GM21381 (cell line): ENCODE measurements at regions not wholly inside any gene's neighbourhood (a gene's known extent, or its start where the extent isn't known, plus 50 kb on each side); places are given as distances from the start of the nearest gene placed in this dataset.

ENCODE experiments used
- ATAC-seq: cut with Tn5 transposase; IDR thresholded peaks from one replicate; pipeline ENCODE4 v1.9.1; 2021; ENCODE audit warnings: mild to moderate bottlenecking, moderate library complexity; ENCODE audit not compliant: unreplicated experiment

DNA sequence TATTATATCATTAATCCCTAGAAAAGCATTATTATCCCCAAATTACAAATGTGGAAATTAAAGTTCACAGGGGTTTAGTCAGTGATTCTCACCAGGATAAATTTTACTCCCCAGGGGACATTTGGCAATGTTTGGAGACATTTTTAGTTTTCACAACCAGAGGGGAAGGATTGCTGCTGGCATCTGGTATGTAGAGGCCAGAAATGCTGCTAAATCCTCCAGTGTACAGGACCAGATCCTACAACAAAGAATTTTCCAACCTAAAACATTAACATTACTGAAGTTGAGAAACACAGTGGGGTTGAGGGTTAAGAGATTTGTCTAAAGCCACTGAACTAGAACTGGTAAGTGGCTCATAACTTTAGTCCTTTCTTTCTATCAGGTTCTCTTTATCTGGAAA, 162.0 kb upstream of the SYT6 start:
- no peak for ATAC-seq

DNA sequence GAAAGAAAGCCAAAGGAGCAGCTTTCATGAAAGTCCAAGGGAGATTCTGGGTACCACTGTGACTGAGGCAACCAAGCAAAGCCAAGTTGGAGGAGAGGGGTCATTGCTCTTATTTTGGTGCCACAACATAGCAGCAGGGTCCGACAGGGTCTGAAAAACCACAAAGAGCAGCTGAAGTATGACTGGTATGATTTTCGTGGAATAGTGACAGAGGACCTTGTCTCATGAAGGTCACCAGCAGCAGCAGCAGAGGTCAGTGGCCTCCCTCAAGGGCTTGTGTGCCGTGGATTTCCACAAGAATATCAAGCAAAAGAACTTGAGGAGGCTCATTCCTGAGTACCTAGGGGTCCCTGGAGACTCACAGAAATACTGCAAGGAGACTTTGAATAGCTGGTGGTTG, 160.9 kb upstream of the SYT6 start:
- no peak for ATAC-seq

DNA sequence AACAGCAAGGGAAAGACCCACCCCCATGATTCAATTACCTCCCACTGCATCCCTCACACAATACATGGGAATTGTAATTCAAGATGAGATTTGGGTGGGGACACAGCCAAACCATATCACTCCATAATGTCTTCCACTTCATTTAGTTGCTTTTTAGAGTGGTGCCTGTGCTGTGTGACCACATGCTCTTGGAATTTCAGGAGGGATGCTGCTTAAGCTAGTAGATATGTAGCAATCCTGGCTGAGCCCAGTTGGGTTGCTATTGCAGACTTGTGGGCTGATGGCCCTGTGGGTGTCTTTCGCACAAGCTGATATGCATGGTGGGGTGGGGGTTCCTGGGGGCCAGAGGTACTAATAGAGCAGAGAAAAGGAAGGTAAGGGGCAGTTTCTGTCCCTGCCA, 160.4 kb upstream of the SYT6 start:
- ATAC-seq, result no peak

DNA sequence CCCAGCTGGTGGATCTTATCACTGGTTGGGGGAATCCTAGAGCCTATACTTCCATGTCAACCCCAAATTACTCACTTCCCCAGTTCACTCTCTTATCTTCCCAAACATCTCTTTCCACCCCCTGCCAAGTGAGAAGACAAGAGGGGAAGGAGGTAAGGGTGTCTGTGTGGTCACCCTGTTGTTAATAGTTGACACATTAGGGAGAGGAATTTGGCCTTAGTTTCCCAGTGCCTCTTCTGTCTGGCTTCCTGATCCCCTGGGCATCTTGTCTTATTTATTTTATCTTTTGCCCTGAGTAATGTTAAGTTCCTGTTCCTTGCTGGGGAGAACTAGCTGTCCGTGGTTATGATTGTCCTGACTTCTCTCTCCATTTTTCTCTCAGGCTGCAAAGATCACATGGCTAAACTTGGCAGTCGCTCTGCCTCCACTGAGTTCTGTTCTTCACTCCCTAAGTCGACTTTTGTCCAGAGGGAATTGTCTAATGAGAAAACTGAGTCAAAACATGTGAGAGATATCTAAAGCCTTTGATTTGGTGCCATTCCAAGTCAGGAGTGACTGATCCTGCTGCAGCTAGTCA, 157.1 kb upstream of the SYT6 start:
- no peak for ATAC-seq

DNA sequence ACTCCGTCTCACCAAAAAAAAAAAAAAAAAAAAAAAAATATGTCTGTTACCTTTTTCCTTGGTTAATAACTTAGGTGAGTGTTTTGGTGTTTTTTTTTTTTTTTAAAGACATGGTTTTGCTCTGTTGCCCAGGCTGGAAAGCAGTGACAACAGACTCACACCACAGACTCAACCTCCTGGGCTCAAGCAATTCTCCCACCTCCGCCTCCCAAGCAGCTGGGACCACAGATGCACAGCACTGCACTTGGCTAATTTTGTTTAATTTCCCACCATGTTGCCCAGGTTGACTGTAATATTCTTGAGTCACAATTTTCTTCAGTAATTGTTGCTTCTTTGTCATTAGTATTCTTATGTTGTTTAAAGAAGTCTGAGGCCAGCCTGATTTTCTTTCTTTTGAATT, 149.2 kb upstream of the SYT6 start:
- no peak for ATAC-seq

DNA sequence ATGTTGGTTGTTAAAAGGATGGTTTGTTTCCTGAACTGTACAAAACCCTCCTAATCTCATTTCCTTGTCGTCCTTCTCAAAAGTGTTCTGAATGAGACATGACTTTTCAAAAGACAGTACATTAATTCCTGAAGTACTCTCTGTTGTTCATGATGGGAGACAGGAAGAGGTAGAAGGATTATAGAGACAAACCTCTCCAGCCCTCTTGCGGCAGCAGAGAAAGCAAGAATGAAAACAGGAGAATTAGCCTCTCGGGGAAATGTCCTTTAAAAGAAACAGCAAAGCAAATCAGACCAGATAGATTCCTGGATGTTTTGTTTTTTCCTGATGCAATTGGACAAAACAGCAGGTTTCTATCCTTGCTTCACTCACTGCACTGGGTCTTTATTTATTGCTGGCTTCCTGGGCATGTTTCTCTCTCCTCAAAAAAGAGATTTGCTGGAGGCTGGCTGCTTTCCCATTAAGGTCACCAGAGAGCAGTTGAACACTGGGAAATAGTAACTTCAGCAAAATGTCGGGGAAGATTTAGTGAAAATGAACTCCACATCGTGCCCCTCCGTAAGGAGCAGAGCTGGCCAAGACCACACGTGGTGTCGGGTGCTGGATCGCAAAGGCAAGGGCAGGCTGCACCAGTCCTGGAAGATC, 145.8 kb upstream of the SYT6 start:
- no peak for ATAC-seq

DNA sequence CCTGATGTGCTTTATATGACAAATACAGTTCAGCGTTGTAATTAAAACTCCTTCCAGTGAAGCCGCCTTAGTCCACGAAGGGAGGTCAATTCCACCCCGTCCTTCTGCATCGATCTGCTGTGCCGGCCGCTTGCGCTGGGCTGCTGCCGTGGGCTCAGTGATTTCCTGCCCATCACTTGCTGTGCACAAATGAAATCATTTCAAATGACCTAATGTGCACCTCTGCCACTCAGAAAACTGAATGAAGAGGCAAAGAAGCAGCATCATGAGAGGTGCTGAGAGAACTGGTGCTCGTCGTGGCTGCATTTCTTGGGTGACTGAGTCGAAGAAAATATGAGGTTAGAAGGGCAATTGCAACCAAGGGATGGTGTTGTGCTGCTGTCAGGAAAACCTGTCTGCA, 144.3 kb upstream of the SYT6 start:
- ATAC-seq, result no peak

DNA sequence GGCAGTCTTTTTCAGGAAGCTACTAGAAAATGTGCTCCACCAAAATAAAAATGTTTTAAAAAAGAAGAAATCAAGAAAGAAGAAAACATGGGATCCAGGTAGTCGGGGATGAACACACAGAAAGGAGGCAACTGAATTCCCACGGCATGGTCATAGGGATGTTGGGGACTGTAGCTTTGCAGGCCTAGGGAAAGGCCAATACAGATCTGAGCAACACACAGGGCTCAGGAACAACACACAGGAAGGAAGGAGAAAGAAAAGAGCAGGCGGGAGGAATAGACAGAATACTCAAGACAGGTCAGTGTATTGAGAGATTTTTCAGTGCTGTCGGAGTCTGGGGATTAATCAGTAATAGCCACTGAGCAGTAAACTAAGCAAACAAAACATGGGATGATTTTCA, 142.7 kb upstream of the SYT6 start:
- no peak for ATAC-seq

DNA sequence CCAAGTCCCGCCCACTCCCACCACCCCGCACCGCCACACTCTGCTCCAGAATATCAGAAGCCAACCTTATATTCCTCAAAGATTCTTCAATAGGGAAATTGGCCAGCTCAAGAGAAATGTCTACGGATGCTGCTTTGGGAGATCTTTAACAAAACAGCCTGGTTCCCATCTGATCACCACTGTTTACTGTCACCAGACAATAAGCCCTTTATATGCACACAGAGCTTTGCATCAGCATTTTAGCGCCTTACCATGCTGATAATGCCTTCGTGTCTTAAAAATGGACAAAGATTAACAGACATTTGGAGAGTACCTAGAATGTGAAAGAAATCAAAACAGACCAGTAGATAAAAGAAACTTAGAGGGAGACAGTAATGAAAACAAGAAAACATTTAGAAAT, 141.7 kb upstream of the SYT6 start:
- no peak for ATAC-seq

DNA sequence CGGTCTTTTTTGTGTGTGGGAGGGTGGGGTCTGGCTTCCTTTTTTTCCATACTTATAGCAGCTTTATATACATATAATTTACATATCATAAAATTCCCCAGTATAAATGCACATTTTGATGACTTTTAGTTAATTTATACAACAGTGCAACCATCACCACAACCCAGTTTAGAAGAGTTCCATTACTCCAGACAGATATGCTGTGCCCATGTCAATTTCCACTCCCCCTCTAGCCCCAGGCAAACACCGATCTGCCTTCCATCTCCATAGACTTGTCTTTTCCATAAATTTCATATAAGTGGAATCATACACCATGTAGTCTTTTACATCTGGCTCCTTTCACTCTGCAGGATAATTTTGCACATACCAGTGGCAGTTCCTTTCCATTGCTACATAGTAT, 139.2 kb upstream of the SYT6 start:
- ATAC-seq, result no peak

DNA sequence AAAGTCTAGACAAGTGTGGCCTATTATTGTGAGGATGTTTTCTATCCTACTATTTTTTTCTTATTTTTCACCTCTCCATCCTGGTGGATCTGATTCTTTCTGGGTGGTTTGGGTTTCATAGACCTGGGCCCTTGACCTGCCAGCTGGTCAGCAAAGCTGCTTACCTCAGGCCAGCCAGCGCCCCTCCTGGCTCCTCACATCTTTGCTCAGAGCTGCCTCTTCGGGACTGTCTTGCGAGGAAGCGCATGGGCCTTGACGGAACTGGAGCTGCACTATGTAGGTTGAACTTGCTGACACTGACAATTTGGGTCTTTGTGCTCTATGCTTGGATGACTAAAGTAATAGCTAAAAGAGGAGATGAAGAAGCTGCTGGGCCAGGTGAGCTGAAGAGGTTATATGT, 138.5 kb upstream of the SYT6 start:
- ATAC-seq, result no peak

DNA sequence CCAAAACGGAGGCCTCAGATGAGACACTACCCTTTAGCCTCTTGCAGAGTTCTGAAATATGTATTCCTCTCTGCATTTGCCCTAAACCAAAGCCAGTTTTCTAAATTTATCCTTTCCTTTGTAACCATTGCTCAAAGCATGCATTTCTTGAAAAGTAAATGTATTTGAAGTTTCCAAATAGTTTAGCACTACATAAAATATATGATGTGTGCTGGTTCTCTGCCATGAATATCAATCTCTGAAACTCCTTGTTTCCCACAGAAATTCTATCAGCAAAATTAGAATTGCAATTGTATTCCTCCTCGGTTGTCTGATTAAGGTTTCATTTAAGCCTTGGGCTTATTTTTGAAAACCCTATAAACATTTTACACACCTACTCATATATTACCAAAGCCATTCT, 137.1 kb upstream of the SYT6 start:
- ATAC-seq, result no peak

DNA sequence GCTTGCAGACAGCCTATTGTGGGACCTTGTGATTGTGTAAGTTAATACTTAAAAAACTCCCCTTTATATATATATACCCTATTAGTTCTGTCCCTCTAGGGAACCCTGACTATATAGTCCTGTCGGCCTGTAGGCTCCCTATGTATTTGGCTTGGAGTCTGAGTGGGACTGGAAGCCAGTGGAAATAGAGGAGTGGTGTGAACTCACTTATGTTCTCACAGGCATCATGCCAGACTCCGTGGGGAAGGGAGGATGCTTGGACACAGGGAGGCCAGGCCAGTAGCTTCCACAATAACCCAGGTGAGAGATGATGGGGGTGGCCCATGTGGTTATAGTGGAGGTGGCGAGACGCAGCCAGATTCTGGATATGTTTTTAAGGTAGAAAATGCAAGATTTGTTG, 136.7 kb upstream of the SYT6 start:
- ATAC-seq, result no peak

DNA sequence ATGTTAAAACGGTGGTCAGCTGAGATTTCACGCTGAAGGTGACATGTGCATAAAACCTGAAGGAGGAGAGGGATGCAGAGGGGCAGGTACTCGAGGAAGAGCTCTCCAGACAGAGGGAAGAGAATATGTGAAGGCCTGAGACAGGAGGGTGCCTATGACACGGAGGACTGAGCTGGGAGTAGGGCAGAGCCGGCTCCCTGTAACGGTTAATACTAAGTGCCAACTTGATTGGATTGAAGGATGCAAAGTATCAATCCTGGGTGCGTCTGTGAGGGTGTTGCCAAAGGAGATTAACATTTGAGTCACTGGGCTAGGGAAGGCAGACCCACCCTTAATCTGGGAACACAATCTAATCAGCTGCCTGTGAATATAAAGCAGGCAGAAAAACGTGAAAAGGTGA, 136.2 kb upstream of the SYT6 start:
- no peak for ATAC-seq

DNA sequence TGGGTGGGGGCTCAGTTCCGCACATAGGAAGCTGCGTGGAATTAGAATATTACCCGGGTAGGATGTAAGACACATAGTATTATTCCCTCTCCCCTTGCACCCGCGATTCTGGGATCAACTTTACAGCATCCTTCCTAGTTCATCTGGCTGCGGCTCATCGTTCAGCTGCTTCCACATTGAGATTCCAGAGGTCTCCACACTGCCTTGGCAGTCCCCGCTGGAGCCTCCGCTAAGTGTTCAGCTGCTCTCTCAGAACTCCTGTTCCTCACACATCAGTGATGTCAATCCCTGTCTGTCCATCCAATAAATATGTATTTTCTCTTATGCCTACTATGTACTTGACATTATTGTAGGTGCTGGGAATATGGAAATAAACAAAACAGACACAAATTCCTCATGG, 135.6 kb upstream of the SYT6 start:
- no peak for ATAC-seq

DNA sequence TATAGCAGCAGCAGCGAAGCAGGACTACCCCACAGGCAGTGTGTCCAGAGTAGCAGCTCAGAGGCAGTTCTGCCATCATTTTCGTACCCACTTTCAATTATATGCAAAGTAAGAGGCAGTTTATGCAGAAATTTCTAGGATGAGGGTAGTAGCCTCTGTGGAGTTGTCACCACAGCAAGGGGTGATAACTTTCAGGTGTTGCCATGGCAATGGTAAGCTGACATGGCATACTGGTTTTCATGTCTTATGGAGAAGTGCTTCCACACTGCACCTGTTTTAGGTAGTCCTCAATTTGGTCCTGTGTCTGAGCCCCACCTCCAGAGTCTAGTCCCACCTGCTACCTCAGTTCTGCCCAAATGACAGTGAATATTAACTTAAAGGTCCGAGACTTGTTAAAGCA, 133.3 kb upstream of the SYT6 start:
- ATAC-seq, result no peak

DNA sequence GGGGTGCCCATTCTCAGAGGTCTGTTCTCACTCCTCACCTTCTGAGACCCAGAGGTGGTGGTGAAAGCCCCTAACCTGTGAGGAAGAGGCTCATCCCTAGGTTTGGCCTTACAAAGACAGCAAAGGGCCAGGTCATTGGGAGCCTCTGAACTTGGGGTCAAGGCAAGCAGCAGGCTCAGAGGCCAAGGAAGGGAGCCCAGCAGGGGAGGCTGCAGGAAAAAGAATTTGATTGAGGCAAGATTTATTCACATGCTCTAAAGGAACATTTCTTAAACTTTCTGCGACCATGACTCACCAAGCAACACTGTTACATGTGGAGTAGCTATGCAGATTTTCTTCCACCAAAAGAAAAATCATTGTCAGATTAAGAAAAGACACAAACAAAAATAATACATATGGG, 132.5 kb upstream of the SYT6 start:
- ATAC-seq, result no peak

DNA sequence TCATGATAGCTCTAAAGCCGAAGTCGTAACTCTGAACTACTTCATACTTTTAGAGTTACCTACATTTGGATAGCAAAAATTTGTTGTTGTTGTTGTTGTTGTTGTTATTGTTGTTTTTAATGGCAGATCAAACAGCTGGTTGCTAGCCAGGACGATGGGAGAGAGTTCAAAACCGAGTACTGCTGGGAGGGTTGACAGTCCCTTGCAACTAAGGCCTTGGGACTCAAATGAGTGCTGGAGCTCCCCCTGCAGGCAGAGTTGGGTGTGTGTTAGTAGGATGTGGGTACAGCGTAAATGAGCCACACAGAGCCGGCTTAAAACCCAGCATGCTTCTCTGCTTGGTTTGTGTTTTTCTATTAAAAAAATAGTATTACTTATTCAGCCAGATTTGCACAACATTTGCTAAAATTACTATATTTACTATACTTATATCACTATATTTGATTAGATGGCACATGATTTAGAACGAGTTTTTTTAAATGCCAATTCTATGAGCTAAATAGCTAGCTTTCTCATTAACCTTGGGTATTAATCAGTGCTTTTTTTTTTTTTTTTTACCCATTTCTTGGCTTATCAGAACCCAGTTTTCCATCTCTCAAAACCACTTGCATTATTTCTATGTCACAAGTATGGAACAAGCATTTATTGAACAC, 129.2 kb upstream of the SYT6 start:
- ATAC-seq, result peak; percentile 95

DNA sequence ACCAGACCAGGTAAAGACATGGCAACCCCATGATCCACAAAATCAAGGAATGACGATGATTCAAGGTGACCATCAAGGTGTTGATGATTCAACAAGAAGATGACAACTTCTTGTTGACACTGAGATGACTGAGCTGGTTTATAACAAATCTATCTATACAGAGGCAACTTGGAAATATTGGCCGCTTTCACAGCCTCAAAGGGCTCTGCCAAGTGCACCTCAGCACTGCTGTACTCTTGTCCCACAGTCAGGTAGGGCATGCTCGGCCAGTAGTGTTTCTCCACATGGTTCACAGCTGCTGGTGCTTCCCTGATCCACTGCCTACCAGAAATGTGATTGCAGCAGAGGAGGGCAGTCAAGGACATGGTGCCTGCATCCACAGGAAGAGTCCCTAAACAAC, 125.2 kb upstream of the SYT6 start:
- no peak for ATAC-seq

DNA sequence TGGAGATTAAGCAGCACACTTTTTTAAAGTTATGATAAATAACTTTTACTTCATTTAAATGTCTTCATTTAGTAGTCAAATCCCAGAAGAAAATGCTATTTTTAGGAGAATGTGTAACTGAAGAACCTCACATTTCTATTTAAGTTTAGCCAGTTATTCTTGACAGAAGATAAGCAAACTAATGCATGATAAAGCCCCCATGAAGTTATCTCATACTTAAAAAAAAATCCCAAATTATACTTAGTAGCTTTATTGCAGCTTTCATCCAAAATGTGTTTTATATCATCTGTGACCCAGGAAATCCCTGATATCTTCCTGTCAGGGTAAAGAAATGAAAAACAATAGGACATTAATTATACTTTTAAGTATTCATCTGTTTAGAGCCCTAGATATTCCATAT, 124.8 kb upstream of the SYT6 start:
- ATAC-seq, result no peak

DNA sequence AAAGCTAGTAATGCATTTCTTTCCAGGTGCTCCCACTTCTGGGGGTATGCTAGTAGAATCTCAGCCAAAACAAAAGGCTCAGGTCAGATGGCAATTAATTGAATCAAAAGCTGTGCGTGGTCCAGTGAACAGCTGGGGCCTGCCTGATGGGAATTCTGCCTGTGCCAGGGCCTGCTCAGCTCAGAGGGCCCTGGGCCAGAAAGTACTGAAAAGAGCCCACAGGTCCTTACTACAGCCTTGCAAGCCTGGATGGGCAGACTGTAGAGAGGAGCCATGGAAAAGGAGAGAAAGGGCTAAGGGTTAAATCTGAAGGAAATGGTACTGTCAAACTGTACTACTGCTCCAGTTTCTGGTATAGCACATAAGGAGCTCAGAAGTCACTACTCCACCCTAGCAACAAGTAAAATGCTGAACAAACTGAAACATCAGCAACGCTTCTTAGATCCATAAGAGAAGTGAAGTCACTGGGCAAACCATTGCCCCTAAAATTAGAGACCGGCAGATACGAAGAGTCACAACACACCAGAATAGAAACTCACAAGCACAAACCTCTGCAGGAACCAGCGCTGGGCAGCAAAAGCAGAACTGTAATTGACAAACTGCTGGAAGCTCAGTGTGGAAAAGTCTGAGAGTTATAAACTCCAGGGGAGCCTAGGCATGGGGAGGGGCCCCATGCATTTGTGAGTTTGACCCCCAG, 121.1 kb upstream of the SYT6 start:
- ATAC-seq, result no peak

DNA sequence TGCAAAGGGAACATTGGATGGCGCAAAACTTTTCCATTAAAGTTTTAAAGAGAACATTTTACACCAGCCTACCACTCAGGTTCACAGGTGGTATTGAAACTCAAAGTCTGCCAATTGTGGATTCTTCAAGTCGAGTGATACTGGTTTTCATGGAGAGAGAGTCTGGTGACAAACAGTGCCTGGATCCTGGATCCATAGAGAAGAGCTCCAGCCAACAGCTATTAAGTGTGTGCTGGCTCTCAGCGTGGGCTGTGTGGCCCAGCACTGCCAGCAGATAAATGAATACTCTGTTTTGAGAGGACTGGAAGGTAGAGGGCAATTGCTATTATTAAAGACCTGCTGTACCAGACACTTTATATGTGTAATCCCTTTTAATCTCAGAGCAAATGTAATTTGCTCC, 118.9 kb upstream of the SYT6 start:
- ATAC-seq, result no peak
